HEK293 (cell line): ENCODE measurements at regions not wholly inside any gene's neighbourhood (a gene's known extent, or its start where the extent isn't known, plus 50 kb on each side); places are given as distances from the start of the nearest gene placed in this dataset.

Experiments
- CTCF ChIP-seq: fragments of 450-650 bp; formaldehyde crosslinking; IDR thresholded peaks from 2 replicates; pipeline ENCODE4 v1.5.1; 2016; ENCODE audit warnings: missing biosample characterization, missing genetic modification characterization
- WT1 ChIP-seq: fragments of 450-650 bp; formaldehyde crosslinking; IDR thresholded peaks from 2 replicates; pipeline ENCODE4 v1.5.1; 2016; ENCODE audit warnings: missing biosample characterization, missing genetic modification characterization
- ZBTB8A ChIP-seq: fragments of 450-650 bp; formaldehyde crosslinking; IDR thresholded peaks from 2 replicates; pipeline ENCODE4 v1.5.1; 2016; ENCODE audit warnings: missing biosample characterization, missing genetic modification characterization
- ZNF133 ChIP-seq: fragments of 450-650 bp; formaldehyde crosslinking; IDR thresholded peaks from 2 replicates; pipeline ENCODE4 v1.5.1; 2016; ENCODE audit warnings: missing biosample characterization, missing genetic modification characterization
- ZNF140 ChIP-seq: fragments of 450-650 bp; formaldehyde crosslinking; IDR thresholded peaks from 2 replicates; pipeline ENCODE4 v1.5.1; 2016; ENCODE audit warnings: missing biosample characterization, missing genetic modification characterization
- ZNF26 ChIP-seq: fragments of 450-650 bp; formaldehyde crosslinking; IDR thresholded peaks from 2 replicates; pipeline ENCODE4 v1.5.1; 2016; ENCODE audit warnings: missing biosample characterization, missing genetic modification characterization
- ZNF292 ChIP-seq: fragments of 450-650 bp; formaldehyde crosslinking; IDR thresholded peaks from 2 replicates; pipeline ENCODE4 v1.5.1; 2016; ENCODE audit warnings: low read depth, missing biosample characterization, missing genetic modification characterization, borderline replicate concordance
- ZNF510 ChIP-seq: fragments of 450-650 bp; formaldehyde crosslinking; IDR thresholded peaks from 2 replicates; pipeline ENCODE4 v1.5.1; 2018; ENCODE audit warnings: mild to moderate bottlenecking, missing genetic modification characterization, missing biosample characterization; ENCODE audit not compliant: insufficient replicate concordance
- ZNF629 ChIP-seq: fragments of 450-650 bp; formaldehyde crosslinking; IDR thresholded peaks from 2 replicates; pipeline ENCODE4 v1.5.1; 2017; ENCODE audit warnings: missing biosample characterization, missing genetic modification characterization
- ZNF658 ChIP-seq: fragments of 450-650 bp; formaldehyde crosslinking; IDR thresholded peaks from 2 replicates; pipeline ENCODE4; 2016; ENCODE audit warnings: missing biosample characterization, missing genetic modification characterization
- ZNF776 ChIP-seq: fragments of 450-650 bp; formaldehyde crosslinking; IDR thresholded peaks from 2 replicates; pipeline ENCODE4 v1.5.0; 2017; ENCODE audit warnings: missing biosample characterization, missing genetic modification characterization, borderline replicate concordance

GRCh38 chr2:181243319-181243718 is 213.9 kb upstream of the ITGA4 start:
- TF ChIP-seq ZNF510 (tag by site-specific recombination): no peak
- no peak for TF ChIP-seq CTCF
- TF ChIP-seq WT1 (tag by site-specific recombination): no peak
- no peak for TF ChIP-seq ZNF292 (tag by site-specific recombination)
- no peak for TF ChIP-seq ZNF26 (tag by site-specific recombination)
- TF ChIP-seq ZNF776 (tag by site-specific recombination): no peak
- no peak for TF ChIP-seq ZNF140 (tag by site-specific recombination)
- TF ChIP-seq ZBTB8A (tag by site-specific recombination): no peak
- no peak for TF ChIP-seq ZNF133 (tag by site-specific recombination)
- no peak for TF ChIP-seq ZNF629 (tag by site-specific recombination)
- no peak for TF ChIP-seq ZNF658 (tag by site-specific recombination)
